ENCODE measurements at regions not wholly inside any gene's neighbourhood (a gene's known extent, or its start where the extent isn't known, plus 50 kb on each side); places are given as distances from the start of the nearest gene placed in this dataset.

- no peak for TF ChIP-seq POLR2A (IDR thresholded peaks at IDR 0.05)
- TF ChIP-seq, protein P1, sequence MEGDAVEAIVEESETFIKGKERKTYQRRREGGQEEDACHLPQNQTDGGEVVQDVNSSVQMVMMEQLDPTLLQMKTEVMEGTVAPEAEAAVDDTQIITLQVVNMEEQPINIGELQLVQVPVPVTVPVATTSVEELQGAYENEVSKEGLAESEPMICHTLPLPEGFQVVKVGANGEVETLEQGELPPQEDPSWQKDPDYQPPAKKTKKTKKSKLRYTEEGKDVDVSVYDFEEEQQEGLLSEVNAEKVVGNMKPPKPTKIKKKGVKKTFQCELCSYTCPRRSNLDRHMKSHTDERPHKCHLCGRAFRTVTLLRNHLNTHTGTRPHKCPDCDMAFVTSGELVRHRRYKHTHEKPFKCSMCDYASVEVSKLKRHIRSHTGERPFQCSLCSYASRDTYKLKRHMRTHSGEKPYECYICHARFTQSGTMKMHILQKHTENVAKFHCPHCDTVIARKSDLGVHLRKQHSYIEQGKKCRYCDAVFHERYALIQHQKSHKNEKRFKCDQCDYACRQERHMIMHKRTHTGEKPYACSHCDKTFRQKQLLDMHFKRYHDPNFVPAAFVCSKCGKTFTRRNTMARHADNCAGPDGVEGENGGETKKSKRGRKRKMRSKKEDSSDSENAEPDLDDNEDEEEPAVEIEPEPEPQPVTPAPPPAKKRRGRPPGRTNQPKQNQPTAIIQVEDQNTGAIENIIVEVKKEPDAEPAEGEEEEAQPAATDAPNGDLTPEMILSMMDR (IDR thresholded peaks at IDR 0.05): no peak
Measured at GRCh38 chr13:67303661-67304333, 73.7 kb upstream of the PCDH9 start.
